GM13976 (cell line): ENCODE measurements at regions not wholly inside any gene's neighbourhood (a gene's known extent, or its start where the extent isn't known, plus 50 kb on each side); places are given as distances from the start of the nearest gene placed in this dataset.

Experiments
- DNase-seq: peaks from one replicate; pipeline ENCODE4 v3.0.0; 2012; ENCODE audit warnings: low spot score
- in situ Hi-C: fragments of 300-500 bp; cut with MboI; formaldehyde crosslinking; loops from one replicate; pipeline ENCODE4 v1.12.0; 2022; ENCODE audit warnings: low sequenced_read_pairs, mixed read lengths, inconsistent platforms; ENCODE audit not compliant: unreplicated experiment
- TF ChIP-seq, protein P1 (sequence below): IDR thresholded peaks from 2 replicates; pipeline ENCODE4 v1.5.1; 2012; ENCODE audit warnings: borderline replicate concordance, mild to moderate bottlenecking; ENCODE audit not compliant: insufficient read depth; ENCODE audit errors: extremely low read depth, missing control alignments, control extremely low read depth

DNA sequence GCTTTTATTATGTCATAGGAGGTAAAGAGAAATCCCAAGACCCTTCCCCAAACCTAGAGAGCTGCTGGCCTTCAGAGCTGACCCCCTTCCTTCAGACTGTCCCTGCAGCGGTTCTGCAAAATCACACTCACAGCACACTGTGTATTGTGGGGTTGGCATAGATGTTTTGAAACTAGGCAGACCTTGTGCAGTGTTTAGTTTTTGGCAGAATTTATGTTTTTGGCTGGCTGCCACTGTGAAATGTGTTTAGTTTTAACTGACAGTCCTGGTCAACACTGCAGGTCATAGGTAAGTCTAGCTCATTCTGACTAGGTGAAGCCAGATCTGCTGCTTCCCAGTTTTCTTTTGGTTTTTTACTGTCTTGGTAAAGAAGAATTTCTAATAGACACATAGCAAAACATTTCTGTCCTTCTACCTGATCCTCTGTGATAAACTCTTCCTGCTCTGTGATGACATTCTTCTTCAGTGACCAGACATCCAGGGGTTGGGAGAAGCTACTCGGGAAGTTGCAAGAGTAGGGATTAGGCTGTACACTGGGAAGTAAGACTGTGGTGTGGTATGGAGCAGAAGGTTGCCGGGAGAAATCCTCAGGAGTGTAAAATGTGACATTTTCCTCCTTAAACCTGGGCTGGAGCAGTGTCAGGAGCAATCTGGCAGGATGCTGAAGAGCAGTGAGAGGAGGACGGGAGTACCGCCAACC, 209.6 kb upstream of the MCTP2 start:
- no peak for DNase-seq
- TF ChIP-seq, protein P1, sequence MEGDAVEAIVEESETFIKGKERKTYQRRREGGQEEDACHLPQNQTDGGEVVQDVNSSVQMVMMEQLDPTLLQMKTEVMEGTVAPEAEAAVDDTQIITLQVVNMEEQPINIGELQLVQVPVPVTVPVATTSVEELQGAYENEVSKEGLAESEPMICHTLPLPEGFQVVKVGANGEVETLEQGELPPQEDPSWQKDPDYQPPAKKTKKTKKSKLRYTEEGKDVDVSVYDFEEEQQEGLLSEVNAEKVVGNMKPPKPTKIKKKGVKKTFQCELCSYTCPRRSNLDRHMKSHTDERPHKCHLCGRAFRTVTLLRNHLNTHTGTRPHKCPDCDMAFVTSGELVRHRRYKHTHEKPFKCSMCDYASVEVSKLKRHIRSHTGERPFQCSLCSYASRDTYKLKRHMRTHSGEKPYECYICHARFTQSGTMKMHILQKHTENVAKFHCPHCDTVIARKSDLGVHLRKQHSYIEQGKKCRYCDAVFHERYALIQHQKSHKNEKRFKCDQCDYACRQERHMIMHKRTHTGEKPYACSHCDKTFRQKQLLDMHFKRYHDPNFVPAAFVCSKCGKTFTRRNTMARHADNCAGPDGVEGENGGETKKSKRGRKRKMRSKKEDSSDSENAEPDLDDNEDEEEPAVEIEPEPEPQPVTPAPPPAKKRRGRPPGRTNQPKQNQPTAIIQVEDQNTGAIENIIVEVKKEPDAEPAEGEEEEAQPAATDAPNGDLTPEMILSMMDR = no peak
- in situ Hi-C loops = no loop called here

DNA sequence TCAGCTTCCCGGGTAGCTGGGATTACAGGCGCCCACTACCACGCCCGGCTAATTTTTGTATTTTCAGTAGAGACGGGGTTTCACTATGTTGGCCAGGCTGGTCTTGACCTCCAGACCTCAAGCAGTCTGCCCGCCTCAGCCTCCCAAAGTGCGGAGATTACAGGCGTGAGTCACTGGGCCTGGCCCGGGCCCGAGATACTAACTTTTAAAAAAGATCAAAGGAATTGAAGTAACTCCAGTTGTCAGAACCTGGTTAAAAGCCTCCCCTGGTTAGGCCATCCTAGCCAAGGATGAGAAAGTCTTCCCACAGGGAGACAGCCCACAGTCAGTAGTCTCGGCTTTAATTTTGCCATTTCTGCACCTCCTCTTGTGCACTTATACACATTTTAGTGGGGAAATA, 212.3 kb upstream of the MCTP2 start:
- DNase-seq = no peak
- TF ChIP-seq, protein P1 = no peak
- in situ Hi-C loops = no loop called here

DNA sequence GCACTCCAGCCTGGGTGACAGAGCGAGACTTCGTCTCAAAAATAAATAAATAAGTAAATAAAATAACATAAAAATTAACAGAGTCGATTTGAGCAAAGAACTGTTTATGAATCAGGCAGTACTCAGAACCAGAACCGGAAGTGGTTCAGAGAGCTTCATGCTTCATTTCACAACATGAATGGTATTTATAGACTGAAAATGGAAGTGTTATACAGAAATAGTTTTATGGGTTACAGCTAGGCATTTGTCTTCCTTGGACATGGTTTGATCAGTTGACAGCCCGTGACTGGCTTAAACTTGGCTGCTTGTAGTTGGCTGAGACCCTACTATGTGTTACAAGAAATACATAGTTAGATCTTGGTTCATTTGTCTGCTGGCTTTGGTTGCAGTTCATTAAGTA, 216.0 kb upstream of the MCTP2 start:
- DNase-seq = no peak
- in situ Hi-C loops = no loop called here
- TF ChIP-seq, protein P1 = no peak

DNA sequence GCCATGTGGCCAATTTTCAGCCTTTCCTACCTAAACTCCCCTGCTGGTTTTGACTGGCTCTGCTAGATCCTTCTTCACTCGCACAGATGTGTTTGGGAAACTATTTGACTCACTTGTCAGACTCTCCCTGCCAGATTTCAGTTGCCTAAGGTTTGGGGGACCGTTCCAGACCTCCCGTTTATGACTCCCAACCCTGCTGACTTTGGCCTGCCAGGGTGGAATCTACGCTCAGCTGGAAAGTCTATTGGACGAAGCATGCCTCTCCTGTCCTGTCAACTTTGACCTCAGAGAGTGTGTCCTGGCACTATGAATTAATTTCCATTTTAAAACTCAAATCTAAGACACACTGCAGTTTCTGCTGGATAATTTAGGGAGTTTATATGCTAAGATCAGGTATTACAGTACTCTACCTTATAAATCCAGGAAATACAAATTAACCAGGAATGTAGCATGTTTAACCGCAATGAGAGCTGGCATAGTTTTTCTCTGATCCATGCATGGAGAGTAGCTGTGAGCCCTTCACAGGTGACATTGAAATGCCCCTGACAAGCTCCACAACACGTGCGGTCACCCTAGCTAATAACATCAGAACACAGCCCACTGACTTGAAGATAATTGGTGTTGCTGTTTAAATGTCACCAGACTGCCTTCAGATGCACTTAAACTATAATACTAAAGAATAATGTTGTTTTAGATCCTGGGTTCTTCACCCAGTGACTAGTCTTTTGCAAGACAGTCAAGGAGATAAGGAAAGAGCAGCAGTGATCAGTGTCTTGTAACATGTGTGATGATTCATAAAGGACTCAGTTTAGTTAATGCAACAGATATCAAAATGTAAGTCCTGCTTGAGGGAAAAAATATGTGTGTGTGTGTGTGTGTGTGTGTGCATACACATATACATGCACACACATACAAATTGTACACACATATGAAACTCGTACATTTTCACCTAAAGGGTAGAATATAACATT, 223.0 kb upstream of the MCTP2 start:
- TF ChIP-seq, protein P1 = no peak
- in situ Hi-C loops = no loop called here
- no peak for DNase-seq

DNA sequence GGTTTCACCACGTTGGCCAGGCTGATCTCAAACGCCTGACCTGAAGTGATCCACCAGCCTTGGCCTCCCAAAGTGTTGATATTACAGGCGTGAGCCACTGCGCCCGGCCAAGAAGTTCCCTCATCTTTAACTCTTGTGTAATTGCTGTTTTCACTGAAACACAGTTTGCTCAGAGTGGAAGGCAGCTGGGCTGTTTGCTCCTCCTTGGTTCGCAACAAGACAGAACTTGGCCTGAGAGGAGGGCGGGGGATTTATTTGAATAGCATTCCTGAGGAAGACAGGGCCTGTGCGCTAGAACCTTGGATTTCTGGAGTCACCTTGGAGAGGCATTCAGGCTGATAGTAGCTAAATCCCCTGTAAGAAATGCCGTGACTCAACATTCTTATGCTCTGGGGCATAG, 226.7 kb upstream of the MCTP2 start:
- in situ Hi-C loops = no loop called here
- TF ChIP-seq, protein P1 = no peak
- DNase-seq = no peak

DNA sequence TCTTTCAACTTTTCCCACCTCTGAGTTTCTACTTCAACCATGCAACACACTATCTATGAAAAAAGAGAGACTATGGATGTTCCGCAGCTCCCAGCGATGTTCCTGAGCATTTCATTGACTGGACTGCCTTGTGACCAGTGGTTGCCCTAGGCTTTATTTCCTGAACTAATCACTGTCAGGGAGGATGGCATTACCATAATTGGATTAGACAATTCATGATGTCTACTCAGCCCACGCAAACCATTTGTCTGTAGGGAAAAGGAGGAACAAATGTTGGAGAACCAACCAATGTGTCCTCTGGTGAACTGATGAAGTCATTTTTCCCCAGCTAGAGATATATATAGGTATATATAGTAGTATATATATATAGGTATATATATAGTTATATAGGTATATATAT, 229.3 kb upstream of the MCTP2 start:
- TF ChIP-seq, protein P1 = no peak
- DNase-seq = no peak
- in situ Hi-C loops = no loop called here
